Cardiac fibroblast (primary cell): ENCODE measurements at regions not wholly inside any gene's neighbourhood (a gene's known extent, or its start where the extent isn't known, plus 50 kb on each side); places are given as distances from the start of the nearest gene placed in this dataset.

Source experiments
- DNase-seq, 2 donors: peaks; one replicate each; pipeline versions ENCODE4 v3.0.0 to v3.0.0-alpha.2; 2010; ENCODE audit warnings: low read depth in 2 of 2
- H3K4me3 ChIP-seq, 2 donors: replicated peaks in 1 of 2; 1 replicate in 1 of 2; 2 replicates in 1 of 2; pipeline ENCODE4 v1.5.1; 2011; ENCODE audit warnings: low read depth in 2 of 2, low read length in 2 of 2, mild to moderate bottlenecking in 2 of 2, moderate library complexity in 1 of 2
- CTCF ChIP-seq: IDR thresholded peaks from one replicate; pipeline ENCODE4 v1.5.1; 2011; ENCODE audit warnings: low read depth, mild to moderate bottlenecking, low read length, inconsistent platforms

DNA sequence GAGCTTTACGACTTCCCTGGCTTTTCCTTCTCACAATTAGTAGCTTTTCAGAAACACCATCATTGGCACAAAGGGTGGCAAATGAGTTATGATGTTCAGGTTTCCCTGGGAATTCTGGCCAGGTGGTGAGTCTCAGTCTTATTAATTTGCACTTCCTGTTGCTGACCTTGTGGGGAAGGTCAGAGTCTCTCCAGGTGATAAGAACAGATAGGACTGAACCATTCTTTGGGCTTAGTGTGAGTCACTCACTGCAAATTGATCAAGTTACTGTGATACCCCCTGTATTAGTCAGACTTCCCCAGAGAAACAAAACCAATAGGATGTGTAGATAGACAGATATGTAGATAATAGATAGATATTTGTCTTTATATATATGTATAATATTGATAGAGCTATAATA is 53.8 kb upstream of the RANBP3L start:
- TF ChIP-seq CTCF, result no peak

GRCh38 chr5:36356915-36357314 is 55.2 kb upstream of the RANBP3L start:
- H3K4me3 ChIP-seq, result no peak overlapping the region
- DNase-seq, result no peak
- no peak for TF ChIP-seq CTCF

More for the DNA sequence above, 53.8 kb upstream of the RANBP3L start:
- no peak overlapping the region for H3K4me3 ChIP-seq
- no peak for DNase-seq

DNA sequence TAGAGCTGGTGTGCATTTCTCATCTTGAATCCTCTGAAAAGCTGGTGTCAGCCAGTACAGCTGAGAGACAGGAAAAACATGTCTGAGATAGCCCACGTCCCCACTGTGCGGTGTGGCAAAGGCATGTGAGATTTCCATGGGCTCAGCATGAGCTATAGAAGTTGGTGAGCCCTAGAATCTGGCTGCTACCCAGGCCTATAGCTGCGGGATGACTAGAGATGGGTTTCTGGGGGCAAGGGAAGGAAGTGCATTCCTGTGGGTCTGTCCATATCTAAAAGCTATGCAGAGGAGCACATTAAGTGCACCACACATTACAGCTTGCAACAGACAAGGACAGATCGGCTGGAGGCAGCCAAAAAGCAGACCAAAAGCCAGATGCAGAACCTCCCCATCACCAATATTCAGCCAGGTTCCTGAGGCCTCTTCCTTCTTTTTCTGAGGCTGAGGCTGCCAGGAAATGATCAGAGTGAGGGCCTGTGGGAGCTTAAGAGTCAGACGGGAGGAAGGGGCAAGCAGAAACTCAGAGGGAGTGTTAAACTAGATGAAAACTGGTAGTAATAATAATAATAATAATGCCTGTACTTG is 55.8 kb upstream of the RANBP3L start:
- H3K4me3 ChIP-seq, result no peak overlapping the region
- no peak for TF ChIP-seq CTCF
- DNase-seq, result peak; percentile 63 to 81

GRCh38 chr5:36359267-36359666 is 57.6 kb upstream of the RANBP3L start:
- no peak for DNase-seq
- no peak for TF ChIP-seq CTCF
- H3K4me3 ChIP-seq, result no peak overlapping the region

GRCh38 chr5:36360307-36360706 is 58.6 kb upstream of the RANBP3L start:
- DNase-seq, result no peak
- H3K4me3 ChIP-seq, result no peak overlapping the region
- no peak for TF ChIP-seq CTCF

DNA sequence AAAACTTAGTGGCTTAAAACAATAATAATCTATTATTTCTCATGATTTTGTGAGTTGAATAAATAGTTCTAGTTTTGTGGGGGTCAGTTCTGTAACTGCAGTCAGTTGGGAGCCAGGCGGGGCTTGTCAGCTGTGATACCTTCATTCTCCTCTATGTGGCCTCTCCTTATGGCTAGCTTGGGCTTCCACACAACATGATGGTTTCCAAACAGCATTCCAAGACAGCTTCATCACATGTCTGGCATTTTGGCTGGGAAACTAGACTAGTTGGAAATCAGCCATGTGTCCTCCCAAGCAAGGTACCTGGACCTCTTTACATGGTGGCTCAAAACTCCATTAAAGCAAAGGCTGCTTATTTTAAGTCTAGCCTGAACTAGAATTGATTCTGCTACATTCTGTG is 61.4 kb upstream of the RANBP3L start:
- no peak overlapping the region for H3K4me3 ChIP-seq
- TF ChIP-seq CTCF, result peak; percentile 30
- DNase-seq, result peak; percentile 65 to 82

- no peak overlapping the region for H3K4me3 ChIP-seq
- TF ChIP-seq CTCF, result no peak
- DNase-seq, result peak in 1 of 2 donors; percentile 20
Measured at GRCh38 chr5:36363744-36364143, 62.0 kb upstream of the RANBP3L start.
